ENCODE measurements at regions not wholly inside any gene's neighbourhood (a gene's known extent, or its start where the extent isn't known, plus 50 kb on each side); places are given as distances from the start of the nearest gene placed in this dataset.

GRCh38 chr1:191953526-191953925, 204.7 kb upstream of the RGS18 start:
- in situ Hi-C loops (cut with HindIII; ENCODE audit: extremely low pct_ligation_motif_present, low pct_unique_long_range_greater_than_20kb) (no loop called here), intact Hi-C loops (cut with micrococcal nuclease; ENCODE audit: unreplicated experiment) (no loop called here)
- no peak for ATAC-seq
- H2AFZ ChIP-seq (ENCODE audit: low read length), result no peak overlapping the region
- no peak overlapping the region for H3K9ac ChIP-seq (ENCODE audit: insufficient read depth, low read depth, low read length)
- POLR2A ChIA-PET, result no interaction called here
- BruUV-seq (replicated peaks), result no TSS peak
- TF ChIP-seq NPAS2 (CRISPR knock-in tag; IDR thresholded peaks at IDR 0.05; ENCODE audit: borderline replicate concordance) (no peak), TFAP4 (IDR thresholded peaks at IDR 0.05; ENCODE audit: borderline replicate concordance, low read depth) (no peak), ZXDC (CRISPR knock-in tag; IDR thresholded peaks at IDR 0.05) (no peak), ZNF605 (CRISPR knock-in tag; IDR thresholded peaks at IDR 0.05) (no peak), ZNF780A (CRISPR knock-in tag; IDR thresholded peaks at IDR 0.05) (no peak), BCLAF1 (IDR thresholded peaks at IDR 0.05) (no peak), ZFX (CRISPR knock-in tag; IDR thresholded peaks at IDR 0.05; ENCODE audit: low read depth) (no peak), NFAT5 (CRISPR knock-in tag; IDR thresholded peaks at IDR 0.05) (no peak), DNMT3B (CRISPR knock-in tag; conservative IDR thresholded peaks at IDR 0.05) (no peak), ZNF432 (CRISPR knock-in tag; IDR thresholded peaks at IDR 0.05; ENCODE audit: borderline replicate concordance) (no peak), ZNF138 (CRISPR knock-in tag; IDR thresholded peaks at IDR 0.05; ENCODE audit: low read depth) (no peak), PCBP2 (optimal IDR thresholded peaks at IDR 0.05; ENCODE audit: low read depth, low read length, poor library complexity, severe bottlenecking) (no peak), BRCA1 (CRISPR knock-in tag; IDR thresholded peaks at IDR 0.05) (no peak), CC2D1A (CRISPR knock-in tag; IDR thresholded peaks at IDR 0.05) (no peak)
- CTCF ChIA-PET (ENCODE audit: low intra/inter-chr PET ratio, low total read pairs), result no interaction called here
- no peak overlapping the region for H3K4me3 ChIP-seq (replicated peaks in 1 of 3; ENCODE audit: insufficient read depth in 1 of 3, low read depth in 2 of 3, low read length in 3 of 3)
- H3K4me1 ChIP-seq (ENCODE audit: insufficient read depth, low read length), result no peaks in the 10 kb centered on the region
- no peaks in the 10 kb centered on the region for H3K27me3 ChIP-seq (ENCODE audit: control insufficient read depth in 1 of 2, insufficient read depth in 2 of 2, low read length in 2 of 2)
- H3K79me2 ChIP-seq (ENCODE audit: insufficient read depth, low read length), result no peaks in the 10 kb centered on the region
- no peak for DNase-seq (ENCODE audit: low spot score)
- no peaks in the 10 kb centered on the region for H3K36me3 ChIP-seq (replicated peaks in 1 of 2; ENCODE audit: control insufficient read depth in 1 of 2, insufficient read depth in 2 of 2, low read length in 2 of 2)
- H3K4me2 ChIP-seq (ENCODE audit: low read depth, low read length), result no peak overlapping the region
- no peak for FAIRE-seq
- no peaks in the 10 kb centered on the region for H4K20me1 ChIP-seq (ENCODE audit: insufficient read depth, low read length)
- no peaks in the 10 kb centered on the region for H3K9me3 ChIP-seq (ENCODE audit: low read length)
- WGBS (ENCODE audit: low lambda C conversion rate), result 0% methylated on average over 1 of the region's 1 CpG
- H3K27ac ChIP-seq (ENCODE audit: extremely low read length, insufficient read depth, low read length), result no peak overlapping the region

Data from HepG2 (cell line).